Neutrophil (primary cell): ENCODE measurements at regions not wholly inside any gene's neighbourhood (a gene's known extent, or its start where the extent isn't known, plus 50 kb on each side); places are given as distances from the start of the nearest gene placed in this dataset.
"Not testable (repeated sequence)": the region's sequence is repeated elsewhere in the genome, so short reads cannot be mapped to it uniquely, and the experiment has no call there.

ENCODE experiments used
- H3K27ac ChIP-seq: fragments of 200-600 bp; sonication (generic); 2 replicates; pipeline ENCODE4 v1.5.1; 2016; ENCODE audit warnings: mild to moderate bottlenecking, moderate library complexity
- H3K27me3 ChIP-seq: fragments of 200-600 bp; sonication (generic); 2 replicates; pipeline ENCODE4 v1.6.0; 2016; ENCODE audit warnings: mild to moderate bottlenecking
- H3K36me3 ChIP-seq: fragments of 200-600 bp; sonication (generic); 2 replicates; pipeline ENCODE4 v1.5.1; 2017
- H3K4me1 ChIP-seq, 2 experiments: fragments of 200-600 bp in 1 of 2; sonication (generic) in 1 of 2; 1 replicate in 1 of 2; 2 replicates in 1 of 2; pipeline versions ENCODE4 v1.5.1 to v1.6.1; 2013 to 2016; ENCODE audit warnings: low read depth in 1 of 2, low read length in 1 of 2, mild to moderate bottlenecking in 1 of 2, moderate library complexity in 1 of 2; ENCODE audit not compliant: control insufficient read depth in 1 of 2, insufficient read depth in 1 of 2
- H3K4me3 ChIP-seq, 2 experiments: fragments of 200-600 bp in 1 of 2; sonication (generic) in 1 of 2; 1 replicate in 1 of 2; 2 replicates in 1 of 2; pipeline ENCODE4 v1.5.1; 2013 to 2016; ENCODE audit warnings: low read depth in 1 of 2, low read length in 1 of 2, mild to moderate bottlenecking in 1 of 2, moderate library complexity in 1 of 2
- H3K9me3 ChIP-seq: fragments of 200-600 bp; sonication (generic); 2 replicates; pipeline ENCODE4 v1.5.1; 2016
- CTCF ChIP-seq: fragments of 200-600 bp; sonication (generic); IDR thresholded peaks from 2 replicates; pipeline ENCODE4 v1.5.1; 2016; ENCODE audit warnings: antibody characterized with exemption

- Histone ChIP-seq H3K27me3 (no peaks in the 10 kb centered on the region), H3K9me3 (no peaks in the 10 kb centered on the region), H3K36me3 (no peaks in the 10 kb centered on the region), H3K27ac (no peak overlapping the region), H3K4me3 (no peak overlapping the region), H3K4me1 (no peaks in the 10 kb centered on the region)
- no peak for TF ChIP-seq CTCF
Observed at GRCh38 chr7:113752689-113753088, 166.1 kb downstream of the PPP1R3A start.

GRCh38 chr7:113752289-113752688 is 166.5 kb downstream of the PPP1R3A start:
- H3K4me1 ChIP-seq = no peaks in the 10 kb centered on the region
- TF ChIP-seq CTCF = no peak
- no peaks in the 10 kb centered on the region for H3K36me3 ChIP-seq

GRCh38 chr7:113751547-113751946 is 167.3 kb downstream of the PPP1R3A start:
- no peak overlapping the region for H3K27ac ChIP-seq
- H3K4me1 ChIP-seq = no peaks in the 10 kb centered on the region
- no peak for TF ChIP-seq CTCF
- no peaks in the 10 kb centered on the region for H3K27me3 ChIP-seq
- H3K4me3 ChIP-seq = no peak overlapping the region
- no peaks in the 10 kb centered on the region for H3K9me3 ChIP-seq
- H3K36me3 ChIP-seq = no peaks in the 10 kb centered on the region

More at GRCh38 chr7:113752289-113752688, 166.5 kb downstream of the PPP1R3A start:
- Histone ChIP-seq H3K9me3 (no peaks in the 10 kb centered on the region), H3K4me3 (no peak overlapping the region), H3K27me3 (no peaks in the 10 kb centered on the region), H3K27ac (no peak overlapping the region)

- not testable (repeated sequence) for H3K4me1 ChIP-seq, H3K27me3 ChIP-seq, H3K4me3 ChIP-seq, H3K36me3 ChIP-seq, H3K9me3 ChIP-seq, H3K27ac ChIP-seq
Observed at GRCh38 chr7:113748385-113748784, 170.4 kb downstream of the PPP1R3A start.

GRCh38 chr7:113742946-113743431 is 175.8 kb downstream of the PPP1R3A start:
- not testable (repeated sequence) for H3K4me3 ChIP-seq, H3K27me3 ChIP-seq, H3K36me3 ChIP-seq, H3K27ac ChIP-seq, H3K9me3 ChIP-seq, H3K4me1 ChIP-seq

GRCh38 chr7:113742377-113742776 is 176.4 kb downstream of the PPP1R3A start:
- Histone ChIP-seq H3K36me3 (no peaks in the 10 kb centered on the region), H3K9me3 (no peaks in the 10 kb centered on the region), H3K27me3 (no peaks in the 10 kb centered on the region), H3K4me1 (no peaks in the 10 kb centered on the region), H3K4me3 (no peak overlapping the region), H3K27ac (no peak overlapping the region)
- TF ChIP-seq CTCF = no peak

GRCh38 chr7:113731571-113731970 is 187.2 kb downstream of the PPP1R3A start:
- no peak overlapping the region for H3K27ac ChIP-seq
- TF ChIP-seq CTCF = no peak
- H3K27me3 ChIP-seq = no peaks in the 10 kb centered on the region
- no peaks in the 10 kb centered on the region for H3K9me3 ChIP-seq
- H3K4me1 ChIP-seq = no peaks in the 10 kb centered on the region
- H3K4me3 ChIP-seq = no peak overlapping the region
- no peaks in the 10 kb centered on the region for H3K36me3 ChIP-seq
